Activated CD4-positive, CD25-positive, alpha-beta regulatory T cell treated with anti-CD3 and anti-CD28 coated beads, Interleukin-2, amount 50 U/mL, for 16 hours (primary cell): ENCODE measurements at regions not wholly inside any gene's neighbourhood (a gene's known extent, or its start where the extent isn't known, plus 50 kb on each side); places are given as distances from the start of the nearest gene placed in this dataset.

Experiments used
- DNase-seq: peaks from one replicate; pipeline ENCODE4 v3.0.0-alpha.2; 2020; ENCODE audit warnings: low read depth, low spot score

DNA sequence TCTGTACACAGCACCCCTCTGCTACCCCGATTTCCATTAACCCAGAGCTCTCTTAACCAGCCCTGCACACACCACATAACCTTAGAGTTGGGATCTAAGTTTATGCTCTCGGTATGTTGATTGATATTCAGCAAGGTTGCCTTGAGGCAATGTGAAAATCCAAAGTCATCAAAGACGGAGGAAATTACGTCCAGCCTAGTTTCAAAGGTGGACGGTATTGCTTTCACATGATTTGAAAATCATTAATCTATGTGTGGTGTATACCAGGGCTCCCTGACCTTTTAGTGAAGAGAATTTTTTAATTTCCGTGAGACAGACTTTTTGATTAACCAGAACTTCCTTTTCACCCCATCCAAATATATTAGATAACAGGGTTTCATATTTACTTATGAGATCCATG is 272.5 kb upstream of the LCORL start:
- DNase-seq, result no peak

DNA sequence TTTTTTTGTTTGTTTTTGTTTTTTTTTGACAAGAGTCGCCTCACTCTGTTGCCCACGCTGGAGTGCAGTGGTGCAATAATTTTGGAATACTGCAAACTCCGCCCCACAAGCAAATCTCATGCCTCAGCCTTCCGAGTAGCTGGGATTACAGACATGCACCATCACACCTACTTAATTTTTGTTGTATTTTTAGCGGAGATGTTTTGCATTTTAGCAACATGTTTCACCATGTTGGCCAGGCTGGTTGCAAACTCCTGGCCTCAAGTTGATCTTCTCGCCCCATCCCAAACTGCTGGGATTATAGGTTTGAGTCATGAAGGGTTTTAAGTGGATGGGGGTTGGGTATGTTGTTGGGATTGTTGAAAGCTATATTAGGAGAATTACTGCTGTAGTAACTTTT is 270.9 kb upstream of the LCORL start:
- no peak for DNase-seq

DNA sequence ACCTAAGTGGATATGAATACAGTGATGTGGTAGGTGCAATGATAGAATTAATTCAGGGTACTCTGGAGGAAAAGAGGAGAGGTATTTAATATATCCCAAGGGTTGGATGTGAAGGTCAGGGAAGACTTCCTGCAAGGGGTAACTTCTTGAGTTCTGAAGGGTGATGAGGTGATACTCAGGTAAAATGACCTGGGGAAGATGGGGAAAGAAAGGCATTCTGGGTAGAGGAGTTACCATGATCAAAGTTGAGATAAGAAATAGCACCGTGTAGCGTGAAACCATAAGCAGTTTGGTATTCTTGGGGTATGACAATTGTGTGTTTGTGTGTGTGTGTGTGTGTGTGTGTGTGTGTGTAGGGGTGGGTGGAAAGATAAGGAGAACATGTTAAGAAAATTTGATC is 270.4 kb upstream of the LCORL start:
- no peak for DNase-seq

DNA sequence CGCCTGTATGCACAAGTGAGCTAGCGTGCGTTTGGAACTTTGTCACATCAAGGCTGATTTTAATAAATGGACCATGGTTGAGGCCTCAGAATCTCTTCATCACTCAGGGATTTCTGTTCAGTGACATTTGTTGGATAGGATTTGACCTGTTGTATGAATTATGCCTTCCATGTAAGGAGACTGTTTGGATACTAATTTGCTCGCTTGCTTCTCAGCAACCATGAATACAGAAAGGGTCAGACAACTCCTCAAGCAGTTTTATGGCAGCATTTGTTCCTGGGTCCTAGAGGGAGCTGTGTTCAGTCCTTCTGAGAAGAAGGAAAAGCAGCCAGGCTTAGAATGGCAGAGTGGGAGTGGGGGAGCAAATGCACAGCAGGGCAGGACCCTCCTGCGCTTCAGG is 269.7 kb upstream of the LCORL start:
- no peak for DNase-seq

DNA sequence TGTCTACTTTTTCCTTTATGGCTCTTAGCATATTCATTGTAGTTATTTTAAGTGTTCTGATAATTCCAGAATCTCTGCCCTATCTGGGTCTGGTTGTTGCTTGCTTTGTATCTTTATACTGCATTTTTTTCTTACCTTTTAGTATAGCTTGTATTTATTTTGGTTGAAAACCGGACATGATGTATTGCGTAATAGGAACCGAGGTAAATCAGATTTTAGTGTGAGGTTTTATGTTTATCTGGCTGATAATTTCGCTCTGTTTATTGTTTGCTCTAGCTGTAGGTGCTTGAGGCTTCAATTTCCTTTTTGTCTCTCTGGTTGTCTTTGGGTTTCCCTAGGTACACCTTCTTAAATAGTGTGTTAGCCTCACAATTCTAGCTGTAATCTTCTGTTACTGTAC is 263.8 kb upstream of the LCORL start:
- no peak for DNase-seq

DNA sequence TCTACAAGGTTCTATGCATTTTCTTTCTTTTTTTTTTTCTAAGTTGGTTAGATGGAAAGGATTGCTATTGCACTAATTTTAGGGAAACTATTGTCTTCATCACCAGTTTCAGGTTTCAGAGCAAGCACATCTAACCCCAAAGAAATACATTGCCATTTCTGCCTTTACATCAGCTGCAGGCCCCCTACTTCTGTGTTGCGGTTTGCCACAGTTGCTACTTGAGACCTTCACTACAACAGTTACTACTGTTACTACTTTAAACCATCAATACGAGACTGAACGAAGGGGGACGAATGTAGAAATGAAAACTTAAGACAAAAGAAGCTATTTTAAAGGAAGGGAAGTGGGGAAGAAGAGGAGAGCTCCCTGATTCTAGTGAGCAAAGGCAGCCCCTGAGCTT is 256.7 kb upstream of the LCORL start:
- no peak for DNase-seq

DNA sequence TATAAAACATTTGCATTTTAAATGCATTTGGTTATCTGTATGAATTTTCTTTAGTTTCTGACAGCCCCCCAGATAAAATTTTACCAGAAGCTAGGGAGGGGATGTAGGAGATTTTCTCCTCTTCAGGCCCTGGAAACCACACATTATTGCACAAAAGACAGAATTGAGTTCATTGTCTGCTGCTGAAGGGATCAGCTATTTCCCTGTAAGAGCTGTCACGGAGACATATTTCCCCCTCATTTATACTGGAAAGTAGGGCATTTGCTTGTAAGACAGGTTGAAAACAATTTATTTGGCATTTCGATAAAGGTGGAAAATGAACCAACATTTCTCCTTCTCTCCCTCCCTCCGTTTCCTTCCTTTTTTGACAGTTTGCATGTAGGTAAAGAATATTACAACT is 241.3 kb upstream of the LCORL start:
- no peak for DNase-seq

DNA sequence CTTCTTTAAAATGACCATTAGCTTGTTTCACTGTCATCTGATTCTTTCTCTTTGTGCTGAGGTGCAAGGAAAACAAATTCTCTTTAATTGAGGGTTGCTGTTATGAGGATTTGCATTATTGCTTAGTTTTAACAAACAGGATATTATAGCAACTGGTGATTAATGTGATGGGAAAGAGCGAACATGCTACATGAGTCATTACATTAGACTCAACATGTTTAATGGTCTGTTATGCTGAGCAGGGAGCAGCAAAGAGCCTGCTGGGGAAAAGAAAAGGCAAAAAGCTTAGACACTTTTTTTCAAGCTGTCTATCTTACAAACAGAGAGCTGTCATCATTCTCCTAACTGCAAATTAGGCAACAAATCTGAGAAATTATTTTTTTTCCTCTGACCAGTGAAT is 230.5 kb upstream of the LCORL start:
- DNase-seq, result no peak

DNA sequence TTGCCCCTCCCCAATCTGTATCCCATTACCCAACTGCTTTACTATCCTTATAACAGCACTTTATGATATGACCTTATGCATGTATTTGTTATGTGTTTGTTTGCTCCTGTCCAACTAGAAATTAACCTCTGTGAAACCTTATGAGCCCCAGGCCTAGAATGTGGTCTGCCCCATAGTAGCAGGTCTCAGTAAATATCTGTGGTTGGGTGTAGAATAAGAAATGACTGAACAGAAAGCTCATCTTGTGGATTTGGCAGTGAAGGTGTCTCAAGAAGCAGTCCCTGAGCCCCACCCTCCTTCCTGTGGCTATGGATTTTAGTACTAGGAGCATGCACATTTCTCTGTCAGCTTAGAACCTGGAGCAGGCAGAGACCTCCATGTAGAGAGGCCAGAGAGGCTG is 229.0 kb upstream of the LCORL start:
- no peak for DNase-seq

DNA sequence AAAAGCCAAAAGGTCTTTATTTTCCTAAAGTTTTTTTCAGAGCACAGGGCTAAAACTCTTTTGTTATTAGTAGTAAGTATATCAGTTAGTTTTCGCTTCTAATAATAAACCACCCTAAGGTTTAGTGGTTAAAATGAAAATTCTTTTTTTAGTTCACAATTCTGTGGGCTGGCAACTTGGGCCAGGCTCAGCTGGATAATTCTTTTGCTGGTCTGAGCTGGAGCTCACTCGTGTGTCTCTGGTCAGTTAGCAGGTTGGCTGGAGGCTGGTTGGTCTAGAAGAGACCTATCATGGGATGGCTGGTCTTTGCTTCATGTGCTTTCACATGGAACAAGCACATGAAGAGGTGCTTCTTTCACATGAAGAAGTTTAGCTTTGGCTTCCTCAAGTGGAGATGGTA is 227.1 kb upstream of the LCORL start:
- DNase-seq, result no peak

DNA sequence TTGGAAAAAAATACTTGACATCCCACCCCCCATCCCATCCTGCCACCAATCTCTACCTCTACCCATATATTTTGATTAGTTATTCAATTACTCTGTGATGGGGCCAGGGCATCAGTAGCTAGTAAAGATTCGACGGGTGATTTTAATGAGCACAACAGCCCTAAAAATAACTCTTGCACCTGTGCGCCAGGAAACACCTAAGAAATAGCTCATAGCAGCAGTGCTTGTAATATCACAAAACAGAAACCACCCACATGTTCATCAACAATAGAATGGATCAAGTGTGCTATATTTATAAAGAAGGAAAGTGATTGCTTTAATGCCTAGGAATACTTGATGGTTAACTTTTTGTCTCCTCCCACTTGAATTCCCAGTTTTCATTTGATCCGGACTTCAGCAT is 225.6 kb upstream of the LCORL start:
- DNase-seq, result no peak

DNA sequence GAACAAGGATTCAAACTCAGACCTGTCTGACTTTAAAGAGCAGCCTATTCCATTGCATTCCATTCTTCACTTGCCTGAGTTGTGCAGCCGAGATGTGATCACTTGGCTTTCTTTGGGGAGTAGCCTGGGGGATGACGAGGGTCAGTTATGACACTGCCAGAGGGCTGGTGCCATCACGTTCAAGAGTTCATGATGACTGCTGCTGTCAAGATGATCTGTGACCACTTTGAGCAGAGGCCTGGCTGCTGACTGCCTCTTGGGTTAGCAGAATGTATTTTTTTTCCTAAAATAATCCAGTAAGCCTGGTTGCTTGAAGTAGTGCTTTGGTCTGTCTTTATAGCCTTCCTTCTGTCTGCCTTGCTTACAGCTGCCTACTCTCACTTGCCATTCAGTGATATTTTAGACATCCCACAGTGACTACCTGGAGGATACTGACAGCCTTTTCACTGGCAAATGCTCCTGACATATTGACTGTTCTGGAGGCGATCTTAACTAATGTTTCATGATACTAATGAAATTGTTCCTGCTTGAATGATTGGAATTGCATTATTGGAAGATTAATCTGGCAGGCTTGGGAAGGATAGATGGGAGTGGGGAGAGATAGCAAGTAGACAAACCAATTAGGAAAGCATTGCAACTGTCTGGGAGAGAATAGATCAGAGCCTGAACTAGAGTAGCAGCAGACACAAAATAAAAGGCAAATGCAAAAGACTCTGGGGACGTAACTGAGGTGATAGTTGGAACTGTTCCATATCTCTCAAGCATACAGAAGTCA is 221.6 kb upstream of the LCORL start:
- DNase-seq, result no peak

DNA sequence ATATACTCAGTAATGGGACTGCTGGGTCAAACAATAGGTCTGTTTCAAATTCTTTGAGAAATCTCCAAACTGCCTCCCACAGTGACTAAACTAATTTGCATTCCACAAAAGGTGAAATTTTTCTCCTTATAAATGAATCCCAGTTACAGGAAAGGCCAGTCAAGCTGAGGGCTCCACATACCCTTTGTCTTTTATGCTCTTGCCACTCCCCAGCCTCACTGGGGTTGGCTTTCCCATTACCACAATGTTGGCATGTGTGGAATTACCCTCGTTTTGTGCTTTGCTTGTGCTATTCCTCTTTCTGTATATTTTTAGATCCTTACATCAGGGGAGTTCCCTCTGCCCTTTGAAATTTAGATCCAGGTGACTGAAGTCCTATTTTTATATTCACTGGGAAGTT is 220.2 kb upstream of the LCORL start:
- DNase-seq, result no peak

DNA sequence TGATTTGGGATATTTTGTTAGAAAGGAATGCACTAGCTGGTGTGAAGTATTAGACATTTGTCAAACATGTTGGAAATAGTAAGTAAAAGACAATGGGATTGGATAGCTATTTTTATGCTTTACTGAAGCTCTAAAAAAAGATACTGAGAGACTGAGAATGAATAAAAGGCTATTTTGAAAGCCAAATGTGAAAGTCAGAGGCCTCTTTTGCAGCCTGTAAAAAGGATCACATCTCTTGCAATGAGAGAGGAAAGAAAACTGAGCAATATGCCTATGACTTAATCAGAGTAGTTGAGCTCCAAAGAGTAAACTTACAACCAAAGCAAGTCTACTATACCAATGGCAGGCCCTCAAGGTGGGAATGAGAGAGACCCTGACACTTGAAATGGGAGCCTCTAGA is 212.6 kb upstream of the LCORL start:
- no peak for DNase-seq

DNA sequence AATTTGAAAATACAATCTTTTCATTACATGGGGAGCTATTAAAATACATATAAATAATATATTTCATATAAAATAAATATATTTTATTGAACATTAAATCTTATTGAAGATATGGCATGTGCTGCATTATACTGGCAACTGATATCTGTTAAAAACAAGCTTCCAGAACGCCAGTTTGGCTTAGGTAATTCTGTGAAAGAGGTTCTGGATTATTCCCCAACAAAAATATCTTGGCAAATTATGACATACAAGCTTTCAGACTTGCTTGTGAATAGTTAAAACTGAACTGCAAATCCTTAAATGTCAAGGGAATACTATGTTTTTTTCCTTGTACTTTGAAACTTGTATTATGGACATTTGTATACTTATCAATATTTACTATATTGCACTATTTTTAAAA is 210.2 kb upstream of the LCORL start:
- no peak for DNase-seq

DNA sequence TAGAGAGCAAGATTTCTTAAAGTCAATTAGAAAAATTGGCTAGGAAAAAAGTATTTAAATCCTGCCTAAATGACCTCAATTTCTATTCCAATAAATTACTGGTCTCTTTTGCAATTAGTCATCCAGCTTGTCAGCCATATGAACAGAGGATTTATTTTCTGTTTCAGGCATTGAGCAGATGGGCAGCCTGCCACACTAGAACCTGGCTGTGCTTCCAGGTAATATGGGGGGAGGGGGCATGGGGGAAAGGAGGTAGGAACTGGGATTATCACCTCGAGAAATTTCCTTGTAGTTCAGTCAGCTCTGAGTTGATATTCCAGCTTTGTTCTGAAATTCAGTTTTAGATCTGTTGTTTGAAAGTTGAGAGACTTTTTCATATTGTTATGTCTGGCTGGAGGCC is 206.3 kb upstream of the LCORL start:
- DNase-seq, result no peak

DNA sequence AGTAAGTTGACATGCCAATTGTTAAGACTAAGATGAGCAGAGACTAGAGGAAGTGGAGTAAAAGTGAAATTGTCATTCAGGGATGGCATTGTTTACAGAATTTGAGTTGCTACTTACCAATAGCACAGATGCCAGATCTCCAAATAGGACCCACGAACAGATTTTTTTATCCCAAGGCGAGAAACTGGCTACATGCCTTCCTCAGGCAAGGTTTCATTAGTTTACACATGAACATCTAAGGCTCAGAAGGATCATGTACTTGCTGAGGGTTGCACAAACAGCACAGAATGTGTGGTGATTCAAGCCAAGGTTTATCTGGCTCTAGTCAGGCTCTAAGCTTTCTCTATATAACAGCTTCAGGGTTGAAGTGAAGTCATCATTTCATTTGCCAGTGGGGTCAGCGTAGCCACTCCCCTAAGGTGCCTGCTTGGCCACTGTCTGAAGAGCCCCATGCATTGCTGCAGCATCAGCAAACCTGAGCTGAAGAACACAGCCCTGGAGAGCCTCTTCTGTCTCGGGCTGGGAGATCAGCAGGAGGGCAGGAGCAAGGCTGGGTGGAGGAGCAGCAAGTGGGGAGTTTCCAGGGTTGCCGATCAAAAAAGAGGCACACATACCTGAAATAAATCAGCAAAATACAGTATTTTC is 193.0 kb upstream of the LCORL start:
- no peak for DNase-seq

DNA sequence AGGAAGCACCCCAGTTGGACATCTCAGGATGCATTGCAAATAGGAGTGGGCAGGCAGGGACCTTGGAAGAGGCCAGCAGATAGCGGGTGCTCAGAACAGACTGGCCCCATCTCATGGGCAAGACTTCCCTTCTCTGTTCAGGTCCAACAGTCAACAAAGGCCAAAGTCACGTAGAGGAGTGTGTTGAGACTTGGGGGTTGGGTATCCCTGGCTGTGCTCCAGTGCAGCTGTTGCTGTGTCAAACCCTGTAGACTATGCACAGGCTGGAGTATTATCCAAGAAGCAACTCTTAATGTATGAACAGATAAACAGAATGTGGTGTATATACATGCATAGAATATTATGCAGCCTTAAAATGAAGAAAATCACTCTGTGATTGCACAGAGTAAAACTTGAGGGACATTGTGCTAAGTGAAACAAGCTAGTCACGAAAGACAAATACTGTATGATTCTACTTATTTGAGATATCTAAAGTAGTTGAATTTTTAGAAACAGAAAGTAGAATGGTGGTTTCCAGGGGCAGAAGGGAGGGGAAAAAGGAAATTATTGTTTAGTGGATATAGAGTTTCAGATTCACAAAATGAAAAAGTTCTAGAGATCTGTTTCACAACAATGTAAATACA is 192.1 kb upstream of the LCORL start:
- DNase-seq, result no peak

DNA sequence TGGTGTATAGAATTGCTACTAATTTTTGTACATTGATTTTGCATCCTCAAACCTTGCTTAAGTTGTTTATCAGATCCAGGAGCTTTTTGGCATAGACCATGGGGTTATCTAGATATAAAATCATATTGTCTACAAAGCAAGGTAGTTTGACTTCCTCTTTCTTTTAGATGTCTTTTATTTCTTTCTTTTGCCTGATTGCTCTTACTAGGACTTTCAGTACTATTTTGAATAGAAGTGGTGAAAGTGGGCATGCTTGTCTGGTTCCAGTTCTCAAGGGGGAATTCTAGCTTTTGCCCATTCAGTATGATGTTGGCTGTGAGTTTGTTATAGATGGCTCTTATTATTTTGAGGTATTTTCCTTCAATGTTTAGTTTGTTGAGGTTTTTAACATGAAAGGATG is 187.9 kb upstream of the LCORL start:
- DNase-seq, result no peak

DNA sequence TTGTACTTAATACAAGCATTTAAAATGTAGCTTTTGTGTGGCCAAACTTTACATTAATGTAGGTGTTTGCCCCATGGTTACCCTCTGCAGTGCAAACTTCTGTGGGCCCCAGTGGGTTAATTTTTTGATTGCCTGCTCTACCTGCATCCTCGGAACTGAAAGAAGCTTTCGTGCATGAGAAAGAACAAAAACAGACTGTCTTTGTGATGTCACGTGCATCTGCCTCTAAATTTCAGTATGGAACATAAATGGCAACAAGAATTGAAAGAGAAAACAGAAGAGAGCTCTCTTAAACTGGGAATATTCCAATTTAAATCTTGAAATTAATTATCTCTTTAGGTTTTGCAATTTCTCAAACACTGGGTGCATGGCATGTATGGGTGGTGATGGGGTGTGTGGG is 182.4 kb upstream of the LCORL start:
- no peak for DNase-seq

DNA sequence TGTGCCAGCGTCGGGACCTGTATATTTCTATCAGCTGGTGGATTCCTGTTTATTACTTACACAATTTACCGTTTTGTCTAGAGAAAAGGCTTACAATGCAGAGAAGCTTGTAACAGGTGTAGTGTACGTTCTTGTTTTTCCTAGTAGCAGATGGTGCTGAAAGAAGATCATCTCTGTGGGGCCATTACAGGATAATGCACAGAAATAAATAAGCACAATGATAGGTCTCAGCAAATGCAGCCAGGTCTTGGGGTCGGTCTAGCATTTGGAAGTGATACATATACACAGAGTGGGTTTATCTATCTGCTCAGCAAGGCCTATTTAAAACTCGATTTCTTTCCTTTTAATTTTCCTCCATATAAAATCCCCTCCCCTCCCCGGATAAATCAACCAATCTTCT is 180.9 kb upstream of the LCORL start:
- DNase-seq, result no peak

DNA sequence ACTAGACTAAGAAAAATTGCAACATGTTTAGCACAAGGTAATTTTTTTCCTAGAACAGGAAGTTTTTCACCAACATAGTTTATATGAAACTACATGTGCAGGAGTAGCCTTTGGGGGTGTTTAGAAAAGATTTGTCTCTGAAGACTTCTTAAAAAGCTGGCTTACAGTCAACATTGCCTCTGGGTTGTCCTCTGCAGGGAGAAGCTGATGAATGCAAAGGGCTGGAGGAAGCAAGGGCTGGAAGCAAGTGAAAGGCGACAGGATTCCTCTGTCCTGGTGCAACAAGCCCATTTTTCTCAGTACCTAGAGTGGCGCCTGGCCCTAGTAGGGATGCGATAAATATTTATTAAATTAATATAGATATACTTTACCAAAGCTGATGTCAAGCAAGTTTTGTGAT is 180.3 kb upstream of the LCORL start:
- DNase-seq, result no peak

DNA sequence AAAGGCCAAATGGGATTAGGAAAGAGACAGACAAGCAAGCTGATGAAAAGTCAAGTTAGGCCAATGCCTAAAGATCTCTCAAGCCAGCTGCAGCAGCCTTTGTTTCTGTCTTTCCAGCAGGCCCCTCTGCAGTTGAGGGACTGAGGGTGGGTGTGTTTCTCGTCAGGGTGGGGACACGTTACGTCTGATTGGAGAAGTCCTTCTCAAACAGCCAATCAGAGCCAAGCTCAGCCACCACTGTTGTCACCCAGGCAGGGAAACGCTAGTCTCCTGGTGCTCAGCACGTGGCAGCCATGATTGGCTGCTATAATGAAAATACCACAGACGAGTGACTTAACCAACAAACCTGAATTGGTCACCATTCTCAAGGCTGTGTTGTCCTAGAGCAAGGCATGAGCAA is 177.1 kb upstream of the LCORL start:
- no peak for DNase-seq
